ENCODE measurements at regions not wholly inside any gene's neighbourhood (a gene's known extent, or its start where the extent isn't known, plus 50 kb on each side); places are given as distances from the start of the nearest gene placed in this dataset.

DNA sequence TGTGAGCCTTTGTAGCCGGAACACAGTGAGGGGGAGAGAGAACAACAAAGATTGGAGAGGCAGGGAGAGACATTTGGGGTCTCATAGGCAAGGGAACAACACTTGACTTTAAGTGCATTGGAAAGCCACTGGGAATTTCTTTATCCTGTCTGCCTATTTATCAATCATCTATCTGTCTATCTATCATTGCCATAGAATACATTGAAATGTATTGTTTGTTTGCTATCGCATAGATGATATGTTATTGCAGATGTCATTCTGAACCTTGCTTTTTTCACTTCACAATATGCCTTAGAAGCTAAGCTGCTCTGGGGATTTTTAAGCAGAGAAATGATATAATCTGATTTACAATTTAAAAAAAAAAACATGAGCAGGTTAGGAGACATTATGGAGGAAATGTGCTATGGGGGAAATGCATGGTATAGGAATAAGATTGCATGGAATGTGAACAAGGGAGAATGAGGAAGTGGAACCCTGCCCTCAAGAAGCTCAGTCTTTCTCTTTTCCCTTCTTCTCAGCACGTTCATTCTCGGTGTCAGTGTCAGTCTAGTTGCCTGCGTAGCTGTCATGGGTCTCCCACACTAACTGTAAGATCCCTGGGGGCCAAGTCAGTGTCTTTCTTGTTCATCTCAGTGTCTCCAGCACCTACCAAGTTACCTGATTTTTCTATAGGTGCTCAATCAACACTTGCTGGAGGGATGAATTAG lies 158.7 kb upstream of the ARHGAP20 start:
- DNase-seq (ENCODE audit: low read depth), result no peak
- TF ChIP-seq, protein P1, sequence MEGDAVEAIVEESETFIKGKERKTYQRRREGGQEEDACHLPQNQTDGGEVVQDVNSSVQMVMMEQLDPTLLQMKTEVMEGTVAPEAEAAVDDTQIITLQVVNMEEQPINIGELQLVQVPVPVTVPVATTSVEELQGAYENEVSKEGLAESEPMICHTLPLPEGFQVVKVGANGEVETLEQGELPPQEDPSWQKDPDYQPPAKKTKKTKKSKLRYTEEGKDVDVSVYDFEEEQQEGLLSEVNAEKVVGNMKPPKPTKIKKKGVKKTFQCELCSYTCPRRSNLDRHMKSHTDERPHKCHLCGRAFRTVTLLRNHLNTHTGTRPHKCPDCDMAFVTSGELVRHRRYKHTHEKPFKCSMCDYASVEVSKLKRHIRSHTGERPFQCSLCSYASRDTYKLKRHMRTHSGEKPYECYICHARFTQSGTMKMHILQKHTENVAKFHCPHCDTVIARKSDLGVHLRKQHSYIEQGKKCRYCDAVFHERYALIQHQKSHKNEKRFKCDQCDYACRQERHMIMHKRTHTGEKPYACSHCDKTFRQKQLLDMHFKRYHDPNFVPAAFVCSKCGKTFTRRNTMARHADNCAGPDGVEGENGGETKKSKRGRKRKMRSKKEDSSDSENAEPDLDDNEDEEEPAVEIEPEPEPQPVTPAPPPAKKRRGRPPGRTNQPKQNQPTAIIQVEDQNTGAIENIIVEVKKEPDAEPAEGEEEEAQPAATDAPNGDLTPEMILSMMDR (IDR thresholded peaks at IDR 0.05; ENCODE audit: insufficient read depth, low read depth, low read length, missing control alignments), result no peak
- H3K4me3 ChIP-seq (ENCODE audit: low read length), result no peak overlapping the region

DNA sequence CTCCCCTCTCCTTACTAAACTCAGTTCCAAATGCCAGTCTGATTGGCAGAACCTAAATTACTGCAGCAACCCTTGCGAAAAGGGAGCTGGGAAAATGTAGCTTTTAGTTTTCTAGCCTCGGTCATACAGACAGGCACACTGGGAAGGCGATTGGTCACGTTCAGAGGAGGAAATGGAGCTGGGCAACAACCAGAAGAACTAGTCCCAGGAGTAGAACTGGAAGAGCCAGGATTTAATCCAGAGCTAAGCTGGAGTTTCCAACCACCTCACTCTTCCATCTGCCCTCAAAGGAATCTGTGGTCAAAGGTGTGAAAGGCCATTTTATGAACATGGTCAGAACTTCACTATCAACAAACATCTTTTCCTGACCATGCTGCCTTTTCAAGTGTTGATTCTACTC lies 155.7 kb upstream of the ARHGAP20 start:
- peak; percentile 30 for DNase-seq (ENCODE audit: low read depth)
- no peak overlapping the region for H3K4me3 ChIP-seq (ENCODE audit: low read length)
- TF ChIP-seq, protein P1 (IDR thresholded peaks at IDR 0.05; ENCODE audit: insufficient read depth, low read depth, low read length, missing control alignments), result no peak

DNA sequence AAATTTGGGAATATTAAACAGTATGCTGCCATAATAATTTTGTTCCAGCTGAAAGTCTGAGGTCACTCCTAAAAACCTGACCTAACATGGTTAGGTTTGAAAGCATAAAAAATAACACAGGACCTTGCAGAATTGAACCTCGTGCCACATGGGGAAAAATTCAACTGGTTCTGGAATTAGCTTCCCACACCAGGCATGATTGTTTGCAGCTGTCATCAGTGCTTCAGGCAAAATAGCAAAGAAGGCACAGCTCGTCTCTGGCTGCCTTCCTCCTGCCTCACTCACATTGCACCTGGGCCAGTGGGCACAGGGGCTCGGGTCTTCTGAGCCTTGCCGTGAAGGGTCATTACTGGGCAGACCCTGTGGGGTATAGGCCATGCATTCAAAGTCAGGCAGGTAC lies 153.8 kb upstream of the ARHGAP20 start:
- peak; percentile 13 for DNase-seq (ENCODE audit: low read depth)
- TF ChIP-seq, protein P1 (IDR thresholded peaks at IDR 0.05; ENCODE audit: insufficient read depth, low read depth, low read length, missing control alignments), result no peak

DNA sequence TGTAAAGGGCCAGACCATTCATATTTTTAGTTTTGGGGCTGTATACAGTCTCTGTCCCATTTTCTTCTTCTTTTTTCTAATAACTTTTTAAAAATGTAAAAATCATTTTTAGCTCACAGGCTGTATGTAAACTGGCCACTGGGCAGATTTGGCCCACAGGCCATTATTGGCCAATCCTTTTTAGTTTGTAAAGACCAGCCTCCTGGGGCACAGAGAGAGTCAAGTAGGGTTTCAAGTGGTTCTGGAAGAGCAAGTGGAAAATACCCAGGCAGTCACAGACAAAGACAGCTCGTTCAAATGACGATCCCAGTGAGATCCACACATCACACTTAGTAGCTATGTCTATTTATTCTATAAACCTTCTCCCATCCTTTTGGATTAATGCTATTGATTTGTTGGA lies 150.2 kb upstream of the ARHGAP20 start:
- TF ChIP-seq, protein P1 (IDR thresholded peaks at IDR 0.05; ENCODE audit: insufficient read depth, low read depth, low read length, missing control alignments), result no peak
- H3K4me3 ChIP-seq (ENCODE audit: low read length), result no peak overlapping the region
- DNase-seq (ENCODE audit: low read depth), result no peak

More for the DNA sequence above, 153.8 kb upstream of the ARHGAP20 start:
- H3K4me3 ChIP-seq (ENCODE audit: low read length), result no peak overlapping the region

DNA sequence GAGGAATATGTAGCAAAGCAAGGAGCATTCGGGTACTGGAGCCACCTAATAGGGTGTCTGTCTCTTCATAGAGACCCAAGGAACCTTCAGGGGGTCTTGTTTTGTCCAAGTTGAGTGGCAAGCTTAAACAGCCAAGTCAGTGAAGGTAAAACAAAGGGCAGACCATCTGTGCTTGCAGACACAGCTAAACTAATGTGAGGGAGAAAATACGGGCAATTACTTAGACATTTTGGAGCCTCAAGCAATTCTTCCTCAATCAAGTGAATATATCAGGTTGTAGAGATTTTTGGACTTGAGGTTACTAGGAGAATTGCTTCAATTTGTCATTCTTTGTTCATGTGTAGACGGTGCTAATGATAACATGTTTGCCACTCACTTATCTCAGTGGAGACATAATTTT lies 148.2 kb upstream of the ARHGAP20 start:
- TF ChIP-seq, protein P1 (IDR thresholded peaks at IDR 0.05; ENCODE audit: insufficient read depth, low read depth, low read length, missing control alignments), result no peak
- no peak for DNase-seq (ENCODE audit: low read depth)
- H3K4me3 ChIP-seq (ENCODE audit: low read length), result no peak overlapping the region

DNA sequence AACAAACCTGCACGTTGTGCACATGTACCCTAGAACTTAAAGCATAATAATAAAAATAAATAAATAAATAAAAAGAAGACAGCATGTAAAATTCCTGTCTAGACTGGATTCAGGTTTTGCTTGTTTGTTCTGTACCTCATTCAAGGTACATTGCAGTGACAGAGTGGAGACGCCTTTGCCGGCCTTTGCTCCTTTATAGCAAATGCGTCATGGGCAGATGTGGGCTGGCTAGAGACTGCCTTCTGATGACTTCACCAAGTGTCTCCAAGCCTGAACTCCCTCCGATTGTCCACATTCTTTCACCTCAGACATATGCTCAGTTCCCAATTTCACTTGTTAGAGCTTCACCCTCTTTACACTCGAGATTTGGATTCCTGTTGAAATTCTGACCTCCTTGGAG lies 147.8 kb upstream of the ARHGAP20 start:
- TF ChIP-seq, protein P1 (IDR thresholded peaks at IDR 0.05; ENCODE audit: insufficient read depth, low read depth, low read length, missing control alignments), result no peak
- H3K4me3 ChIP-seq (ENCODE audit: low read length), result no peak overlapping the region

DNA sequence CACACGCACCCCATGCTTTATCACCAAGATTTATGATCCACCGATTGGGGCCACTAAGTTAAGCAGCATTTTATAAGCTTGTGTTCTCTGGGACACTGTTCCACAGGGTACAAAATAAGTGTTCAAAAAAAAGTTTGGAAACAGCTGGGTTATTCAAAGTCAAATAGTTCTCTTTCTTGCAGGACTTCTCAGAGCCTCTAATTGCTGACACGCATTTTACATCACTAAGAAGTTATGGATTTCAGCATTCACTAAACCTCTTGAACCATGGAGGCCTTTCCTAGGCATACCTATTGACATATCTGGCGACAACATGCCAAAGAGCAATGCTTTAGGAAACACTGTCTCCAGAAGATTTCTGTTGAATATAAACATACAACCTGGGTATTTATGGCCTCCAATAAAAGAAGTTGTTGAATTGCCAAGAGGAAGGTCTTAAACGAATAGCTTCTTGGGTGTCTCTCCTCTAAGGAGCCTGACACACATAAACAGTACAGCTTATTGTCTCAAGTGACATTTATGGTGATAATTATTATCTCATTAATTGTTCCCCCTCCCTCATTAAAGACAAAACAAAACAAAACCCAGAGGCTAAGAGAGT lies 147.1 kb upstream of the ARHGAP20 start:
- no peak overlapping the region for H3K4me3 ChIP-seq (ENCODE audit: low read length)
- TF ChIP-seq, protein P1 (IDR thresholded peaks at IDR 0.05; ENCODE audit: insufficient read depth, low read depth, low read length, missing control alignments), result no peak
- DNase-seq (ENCODE audit: low read depth), result no peak

More for the DNA sequence above, 147.8 kb upstream of the ARHGAP20 start:
- no peak for DNase-seq (ENCODE audit: low read depth)
